ENCODE measurements at regions not wholly inside any gene's neighbourhood (a gene's known extent, or its start where the extent isn't known, plus 50 kb on each side); places are given as distances from the start of the nearest gene placed in this dataset.

DNA sequence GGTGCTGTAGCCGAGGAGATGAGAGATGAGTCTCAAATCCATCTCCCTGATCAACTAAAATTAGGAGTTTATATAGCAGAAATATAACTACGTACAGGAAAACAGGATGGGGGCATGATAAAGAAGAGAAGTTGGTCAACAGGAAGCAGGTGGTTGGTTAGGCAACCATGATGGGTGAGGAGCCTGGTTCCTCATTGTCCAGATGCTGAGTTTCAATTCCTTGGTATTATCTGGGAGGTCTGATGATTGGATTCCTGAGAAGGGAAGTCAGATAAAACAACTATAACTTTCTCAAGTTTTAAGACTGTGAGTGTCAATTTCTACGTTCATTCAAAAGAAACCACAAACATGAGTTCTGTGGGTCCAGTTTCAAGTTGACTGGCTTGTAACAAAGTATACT, 323.9 kb downstream of the MTRR start:
- TF ChIP-seq ELF1 (IDR thresholded peaks at IDR 0.05; ENCODE audit: borderline replicate concordance, low read depth) (no peak), RAD21 (IDR thresholded peaks at IDR 0.05; ENCODE audit: low read depth) (no peak), ZNF274 (IDR thresholded peaks at IDR 0.05; ENCODE audit: low read depth, low read length) (no peak), SIN3A (IDR thresholded peaks at IDR 0.05; ENCODE audit: low read depth) (no peak), YY1 (IDR thresholded peaks at IDR 0.05; ENCODE audit: extremely low read depth, insufficient replicate concordance, low read depth, low read length) (no peak), POLR2A (IDR thresholded peaks at IDR 0.05; ENCODE audit: borderline replicate concordance, extremely low read depth, insufficient read depth, insufficient read length) (no peak), EGR1 (IDR thresholded peaks at IDR 0.05; ENCODE audit: low read depth) (no peak), POLR2AphosphoS5 (IDR thresholded peaks at IDR 0.05; ENCODE audit: low read depth, low read length) (no peak), EZH2 (IDR thresholded peaks at IDR 0.05) (no peak), JUND (IDR thresholded peaks at IDR 0.05) (no peak), SRF (IDR thresholded peaks at IDR 0.05; ENCODE audit: low read depth) (no peak)
- TF ChIP-seq, protein P1, sequence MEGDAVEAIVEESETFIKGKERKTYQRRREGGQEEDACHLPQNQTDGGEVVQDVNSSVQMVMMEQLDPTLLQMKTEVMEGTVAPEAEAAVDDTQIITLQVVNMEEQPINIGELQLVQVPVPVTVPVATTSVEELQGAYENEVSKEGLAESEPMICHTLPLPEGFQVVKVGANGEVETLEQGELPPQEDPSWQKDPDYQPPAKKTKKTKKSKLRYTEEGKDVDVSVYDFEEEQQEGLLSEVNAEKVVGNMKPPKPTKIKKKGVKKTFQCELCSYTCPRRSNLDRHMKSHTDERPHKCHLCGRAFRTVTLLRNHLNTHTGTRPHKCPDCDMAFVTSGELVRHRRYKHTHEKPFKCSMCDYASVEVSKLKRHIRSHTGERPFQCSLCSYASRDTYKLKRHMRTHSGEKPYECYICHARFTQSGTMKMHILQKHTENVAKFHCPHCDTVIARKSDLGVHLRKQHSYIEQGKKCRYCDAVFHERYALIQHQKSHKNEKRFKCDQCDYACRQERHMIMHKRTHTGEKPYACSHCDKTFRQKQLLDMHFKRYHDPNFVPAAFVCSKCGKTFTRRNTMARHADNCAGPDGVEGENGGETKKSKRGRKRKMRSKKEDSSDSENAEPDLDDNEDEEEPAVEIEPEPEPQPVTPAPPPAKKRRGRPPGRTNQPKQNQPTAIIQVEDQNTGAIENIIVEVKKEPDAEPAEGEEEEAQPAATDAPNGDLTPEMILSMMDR (IDR thresholded peaks at IDR 0.05 in 2 of 3, conservative IDR thresholded peaks at IDR 0.05 in 1 of 3; ENCODE audit: borderline replicate concordance in 1 of 3, insufficient read depth in 1 of 3, low read depth in 2 of 3, low read length in 2 of 3): no peak
- TF ChIP-seq, protein P2, sequence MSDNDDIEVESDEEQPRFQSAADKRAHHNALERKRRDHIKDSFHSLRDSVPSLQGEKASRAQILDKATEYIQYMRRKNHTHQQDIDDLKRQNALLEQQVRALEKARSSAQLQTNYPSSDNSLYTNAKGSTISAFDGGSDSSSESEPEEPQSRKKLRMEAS (IDR thresholded peaks at IDR 0.05): no peak
- TF ChIP-seq, protein P3, sequence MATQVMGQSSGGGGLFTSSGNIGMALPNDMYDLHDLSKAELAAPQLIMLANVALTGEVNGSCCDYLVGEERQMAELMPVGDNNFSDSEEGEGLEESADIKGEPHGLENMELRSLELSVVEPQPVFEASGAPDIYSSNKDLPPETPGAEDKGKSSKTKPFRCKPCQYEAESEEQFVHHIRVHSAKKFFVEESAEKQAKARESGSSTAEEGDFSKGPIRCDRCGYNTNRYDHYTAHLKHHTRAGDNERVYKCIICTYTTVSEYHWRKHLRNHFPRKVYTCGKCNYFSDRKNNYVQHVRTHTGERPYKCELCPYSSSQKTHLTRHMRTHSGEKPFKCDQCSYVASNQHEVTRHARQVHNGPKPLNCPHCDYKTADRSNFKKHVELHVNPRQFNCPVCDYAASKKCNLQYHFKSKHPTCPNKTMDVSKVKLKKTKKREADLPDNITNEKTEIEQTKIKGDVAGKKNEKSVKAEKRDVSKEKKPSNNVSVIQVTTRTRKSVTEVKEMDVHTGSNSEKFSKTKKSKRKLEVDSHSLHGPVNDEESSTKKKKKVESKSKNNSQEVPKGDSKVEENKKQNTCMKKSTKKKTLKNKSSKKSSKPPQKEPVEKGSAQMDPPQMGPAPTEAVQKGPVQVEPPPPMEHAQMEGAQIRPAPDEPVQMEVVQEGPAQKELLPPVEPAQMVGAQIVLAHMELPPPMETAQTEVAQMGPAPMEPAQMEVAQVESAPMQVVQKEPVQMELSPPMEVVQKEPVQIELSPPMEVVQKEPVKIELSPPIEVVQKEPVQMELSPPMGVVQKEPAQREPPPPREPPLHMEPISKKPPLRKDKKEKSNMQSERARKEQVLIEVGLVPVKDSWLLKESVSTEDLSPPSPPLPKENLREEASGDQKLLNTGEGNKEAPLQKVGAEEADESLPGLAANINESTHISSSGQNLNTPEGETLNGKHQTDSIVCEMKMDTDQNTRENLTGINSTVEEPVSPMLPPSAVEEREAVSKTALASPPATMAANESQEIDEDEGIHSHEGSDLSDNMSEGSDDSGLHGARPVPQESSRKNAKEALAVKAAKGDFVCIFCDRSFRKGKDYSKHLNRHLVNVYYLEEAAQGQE (IDR thresholded peaks at IDR 0.05; ENCODE audit: low read depth): no peak
